A673 (cell line): ENCODE measurements at regions not wholly inside any gene's neighbourhood (a gene's known extent, or its start where the extent isn't known, plus 50 kb on each side); places are given as distances from the start of the nearest gene placed in this dataset.

Source experiments
- BruUV-seq: library from RNA; stranded (reverse); fragments of 400-500 nt; replicated peaks from 2 replicates; lab custom pipeline; 2021; lab: Mats Ljungman, UMichigan
- CTCF ChIA-PET: fragments of 300-600 bp; sonication (Branson Sonifier 250); formaldehyde crosslinking; loops from one replicate; lab custom pipeline; 2022; ENCODE audit warnings: antibody characterized with exemption; lab: Charles Lee
- POLR2A ChIA-PET: fragments of 300-600 bp; sonication (Branson Sonifier 250); formaldehyde crosslinking; loops from one replicate; lab custom pipeline; 2022; ENCODE audit warnings: antibody characterized with exemption; ENCODE audit not compliant: low non-redundant PET; lab: Charles Lee
- DNase-seq: peaks from one replicate; pipeline ENCODE4 v3.0.0-alpha.2; 2015; ENCODE audit warnings: low spot score
- H3K27ac ChIP-seq: fragments of 200-600 bp; sonication (generic); 2 replicates; pipeline ENCODE4 v1.5.1; 2016; ENCODE audit warnings: mixed run types, low read depth, mild to moderate bottlenecking, mixed read lengths, antibody characterized with exemption, low read length; ENCODE audit not compliant: poor library complexity, severe bottlenecking
- H3K27me3 ChIP-seq: fragments of 200-600 bp; sonication (generic); replicated peaks from 2 replicates; pipeline ENCODE4 v1.6.1; 2017; ENCODE audit warnings: mixed run types, low read depth, mild to moderate bottlenecking, mixed read lengths, antibody characterized with exemption, low read length; ENCODE audit not compliant: insufficient read depth, poor library complexity
- H3K36me3 ChIP-seq: fragments of 200-600 bp; sonication (generic); 2 replicates; pipeline ENCODE4 v1.6.1; 2016; ENCODE audit warnings: mixed run types, mild to moderate bottlenecking, mixed read lengths, antibody characterized with exemption, low read length; ENCODE audit not compliant: insufficient read depth, poor library complexity, severe bottlenecking
- H3K4me1 ChIP-seq: fragments of 200-600 bp; sonication (generic); 2 replicates; pipeline ENCODE4 v1.6.1; 2017; ENCODE audit warnings: mixed run types, mild to moderate bottlenecking, mixed read lengths, antibody characterized with exemption, low read length; ENCODE audit not compliant: insufficient read depth, poor library complexity, severe bottlenecking
- H3K4me3 ChIP-seq: fragments of 200-600 bp; sonication (generic); 2 replicates; pipeline ENCODE4 v1.5.1; 2016; ENCODE audit warnings: low read depth, mixed run types, mild to moderate bottlenecking, mixed read lengths, low read length; ENCODE audit not compliant: poor library complexity, severe bottlenecking
- H3K9me3 ChIP-seq: fragments of 200-600 bp; sonication (generic); 2 replicates; pipeline ENCODE4 v1.6.1; 2016; ENCODE audit warnings: mixed run types, low read depth, mild to moderate bottlenecking, mixed read lengths, antibody characterized with exemption, low read length; ENCODE audit not compliant: poor library complexity, severe bottlenecking
- CTCF ChIP-seq: fragments of 300-800, 200-600 bp; sonication (generic); conservative IDR thresholded peaks from 2 replicates; pipeline ENCODE4 v1.5.1; 2017; ENCODE audit warnings: low read depth, mild to moderate bottlenecking, antibody characterized with exemption, low read length, moderate library complexity, mixed read lengths
- EZH2 ChIP-seq: fragments of 200-600 bp; sonication (generic); IDR thresholded peaks from 2 replicates; pipeline ENCODE4 v1.6.1; 2017; ENCODE audit warnings: borderline replicate concordance, low read depth, mild to moderate bottlenecking, mixed read lengths, antibody characterized with exemption, low read length; ENCODE audit not compliant: poor library complexity, severe bottlenecking
- intact Hi-C: fragments of 100-400 bp; cut with micrococcal nuclease; formaldehyde crosslinking; loops from one replicate; pipeline ENCODE4 v1.10.0; 2022; ENCODE audit not compliant: unreplicated experiment

DNA sequence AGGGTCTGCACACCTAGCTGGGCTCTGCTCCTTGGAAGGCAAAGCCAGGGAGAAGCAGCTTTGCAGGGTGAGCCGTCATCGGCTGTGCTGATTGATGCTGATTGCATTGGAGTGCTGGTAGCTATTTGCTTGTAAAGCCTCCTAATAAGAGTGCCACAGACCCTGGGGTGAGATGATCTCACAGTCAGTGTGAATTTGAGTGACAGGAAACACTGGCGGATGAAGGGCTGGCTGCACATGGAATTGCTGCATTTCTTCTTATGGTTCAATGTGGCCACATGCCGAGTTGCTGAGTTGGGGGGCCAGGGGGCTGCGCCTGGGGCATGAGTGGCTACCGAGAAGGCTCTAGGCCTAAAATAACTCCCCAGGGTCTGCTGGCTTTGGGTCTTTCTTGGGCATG, 138.2 kb upstream of the CACNA1E start:
- peaks cover 12% of the 10 kb centered on the region for H3K27me3 ChIP-seq
- no TSS peak for BruUV-seq
- no peak overlapping the region for H3K27ac ChIP-seq
- CTCF ChIA-PET = no interaction called here
- POLR2A ChIA-PET = no interaction called here
- no peak overlapping the region for H3K4me3 ChIP-seq
- no peaks in the 10 kb centered on the region for H3K4me1 ChIP-seq
- TF ChIP-seq EZH2 = no peak
- TF ChIP-seq CTCF = no peak
- intact Hi-C loops = no loop called here
- no peak for DNase-seq
- no peaks in the 10 kb centered on the region for H3K36me3 ChIP-seq
- no peaks in the 10 kb centered on the region for H3K9me3 ChIP-seq

- Histone ChIP-seq H3K27ac (no peak overlapping the region), H3K4me3 (no peak overlapping the region), H3K27me3 (no peaks in the 10 kb centered on the region), H3K9me3 (no peaks in the 10 kb centered on the region), H3K36me3 (no peaks in the 10 kb centered on the region), H3K4me1 (no peaks in the 10 kb centered on the region)
- TF ChIP-seq CTCF = no peak
- TF ChIP-seq EZH2 = no peak
- DNase-seq = no peak
- intact Hi-C loops = no loop called here
- no TSS peak for BruUV-seq
- ChIA-PET CTCF (interaction anchor here (1.3 kb wide), 1 partner anchor 77 kb away, joined by 3 read pairs; no protein-coding TSS in a partner anchor), POLR2A (no interaction called here)
Observed at GRCh38 chr1:181347495-181348390, 135.6 kb upstream of the CACNA1E start.

GRCh38 chr1:181349512-181349911, 133.8 kb upstream of the CACNA1E start:
- no peak for DNase-seq
- no peaks in the 10 kb centered on the region for H3K4me1 ChIP-seq
- intact Hi-C loops = no loop called here
- H3K27ac ChIP-seq = no peak overlapping the region
- ChIA-PET POLR2A (no interaction called here), CTCF (no interaction called here)
- H3K9me3 ChIP-seq = no peaks in the 10 kb centered on the region
- no TSS peak for BruUV-seq
- no peaks in the 10 kb centered on the region for H3K36me3 ChIP-seq
- no peak overlapping the region for H3K4me3 ChIP-seq
- no peaks in the 10 kb centered on the region for H3K27me3 ChIP-seq
- no peak for TF ChIP-seq EZH2
- TF ChIP-seq CTCF = no peak
